Esophagus squamous epithelium (tissue), 5 donors: ENCODE measurements at regions not wholly inside any gene's neighbourhood (a gene's known extent, or its start where the extent isn't known, plus 50 kb on each side); places are given as distances from the start of the nearest gene placed in this dataset.

ENCODE experiments used
- DNase-seq: peaks from one replicate; lab custom pipeline; 2025; lab: John Stamatoyannopoulos, UW
- H3K27ac ChIP-seq, 4 donors: fragments of 200-600 bp; sonication (generic); one replicate each; pipeline ENCODE4 v1.5.1; 2016 to 2019; ENCODE audit warnings: mild to moderate bottlenecking in 1 of 4
- H3K27me3 ChIP-seq, 4 donors: fragments of 200-600 bp; sonication (generic); 1 replicate in 3 of 4; 2 replicates in 1 of 4; pipeline versions ENCODE4 v1.5.1 to v1.6.0; 2017 to 2021; ENCODE audit warnings: antibody characterized with exemption in 1 of 4
- H3K36me3 ChIP-seq, 3 donors: fragments of 200-600 bp; sonication (generic); one replicate each; pipeline ENCODE4 v1.5.1; 2016 to 2019
- H3K4me1 ChIP-seq, 3 donors: fragments of 200-600 bp; sonication (generic); one replicate each; pipeline ENCODE4 v1.5.1; 2017 to 2019
- H3K4me3 ChIP-seq, 4 donors: fragments of 200-600 bp; sonication (generic); 1 replicate in 3 of 4; 2 replicates in 1 of 4; pipeline ENCODE4 v1.5.1; 2016 to 2019; ENCODE audit warnings: mild to moderate bottlenecking in 2 of 4, moderate library complexity in 1 of 4
- H3K9me3 ChIP-seq, 3 donors: fragments of 200-600 bp; sonication (generic); one replicate each; pipeline ENCODE4 v1.5.1; 2016 to 2019
- CTCF ChIP-seq, 6 experiments: fragments of 450-650 bp in 4 of 6; fragments of 200-600 bp in 2 of 6; sonication (generic) in 2 of 6; IDR thresholded peaks; one replicate each; pipeline ENCODE4 v1.5.1; 2016 to 2019; ENCODE audit warnings: antibody characterized with exemption in 6 of 6, mild to moderate bottlenecking in 4 of 6, moderate library complexity in 4 of 6
- POLR2A ChIP-seq, 4 donors: fragments of 450-650 bp; IDR thresholded peaks; one replicate each; pipeline ENCODE4 v1.6.1; 2017; ENCODE audit warnings: antibody characterized with exemption in 4 of 4, mild to moderate bottlenecking in 4 of 4, moderate library complexity in 3 of 4
- WGBS, 2 donors: methylation state at CpG; one replicate each; pipeline ENCODE4 v1.1.5; 2018; 5-methylcytosine and 5-hydroxymethylcytosine counted together
- intact Hi-C: fragments of 100-400 bp; cut with DNase I; formaldehyde crosslinking; loops from one replicate; pipeline ENCODE4 v1.15.0; 2022
- donor health status: DM: yes; HTN: yes; CAD: no.

GRCh38 chr14:61891810-61892209 lies 129.6 kb downstream of the SNAPC1 start:
- H3K27me3 ChIP-seq: peaks cover 0 to 21% (median 0%) of the 10 kb centered on the region in 4 donors
- no peaks in the 10 kb centered on the region for H3K9me3 ChIP-seq
- WGBS, 2 donors: 70 to 73% methylated on average over 4 of the region's 4 CpGs
- H3K27ac ChIP-seq: no peak overlapping the region
- DNase-seq: no peak
- intact Hi-C loops: no loop called here
- TF ChIP-seq CTCF (IDR thresholded peaks at IDR 0.05) (no peak), POLR2A (IDR thresholded peaks at IDR 0.05) (no peak)
- no peak overlapping the region for H3K4me3 ChIP-seq
- no peaks in the 10 kb centered on the region for H3K4me1 ChIP-seq
- no peaks in the 10 kb centered on the region for H3K36me3 ChIP-seq

DNA sequence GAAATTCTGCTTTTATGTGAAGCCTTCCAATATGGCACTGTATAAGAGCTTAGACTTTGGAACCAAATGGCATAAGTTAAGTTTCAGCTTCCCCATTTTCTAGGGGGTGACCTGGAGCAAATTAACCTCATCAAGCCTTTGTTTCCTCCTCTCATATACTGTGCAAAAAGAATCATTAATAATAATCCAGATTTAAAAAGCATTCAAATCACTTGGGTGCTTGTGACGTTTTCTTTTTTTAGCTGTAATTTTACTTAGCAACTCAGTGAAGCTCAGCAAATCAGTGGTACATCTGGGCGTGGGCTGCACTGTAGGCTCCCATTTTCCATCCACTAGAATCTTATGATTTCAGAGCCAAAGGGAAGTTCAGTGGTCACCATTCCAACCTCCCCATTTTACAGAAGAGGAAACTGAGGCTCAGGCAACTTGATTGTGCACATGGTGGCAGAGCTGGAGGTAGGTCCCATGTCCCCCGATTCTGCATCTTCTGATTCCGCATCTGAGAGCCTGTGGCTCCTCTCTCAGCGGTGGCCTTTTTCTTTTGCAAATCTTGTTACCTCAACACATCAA lies 131.2 kb downstream of the SNAPC1 start:
- no peak for DNase-seq
- Histone ChIP-seq H3K4me3 (no peak overlapping the region), H3K27me3 (peaks cover 0 to 21% (median 0%) of the 10 kb centered on the region in 4 donors), H3K36me3 (no peaks in the 10 kb centered on the region), H3K27ac (no peak overlapping the region), H3K4me1 (no peaks in the 10 kb centered on the region), H3K9me3 (no peaks in the 10 kb centered on the region)
- intact Hi-C loops: no loop called here
- TF ChIP-seq POLR2A (IDR thresholded peaks at IDR 0.05) (no peak), CTCF (IDR thresholded peaks at IDR 0.05) (no peak)
- WGBS, 2 donors: 79 to 84% methylated on average over 4 to 5 of the region's 5 CpGs

- Histone ChIP-seq H3K27ac (no peak overlapping the region), H3K27me3 (peaks cover 0 to 21% (median 0%) of the 10 kb centered on the region in 4 donors), H3K4me1 (no peaks in the 10 kb centered on the region), H3K36me3 (no peaks in the 10 kb centered on the region), H3K4me3 (no peak overlapping the region), H3K9me3 (no peaks in the 10 kb centered on the region)
- intact Hi-C loops: no loop called here
- WGBS, 2 donors: 40 to 48% methylated on average over 5 of the region's 5 CpGs
- no peak for DNase-seq
- no peak for TF ChIP-seq POLR2A (IDR thresholded peaks at IDR 0.05)
- TF ChIP-seq CTCF (IDR thresholded peaks at IDR 0.05): peak; percentile 29 to 59 (median 46)
Measured at GRCh38 chr14:61894452-61895077, 132.3 kb downstream of the SNAPC1 start.

DNA sequence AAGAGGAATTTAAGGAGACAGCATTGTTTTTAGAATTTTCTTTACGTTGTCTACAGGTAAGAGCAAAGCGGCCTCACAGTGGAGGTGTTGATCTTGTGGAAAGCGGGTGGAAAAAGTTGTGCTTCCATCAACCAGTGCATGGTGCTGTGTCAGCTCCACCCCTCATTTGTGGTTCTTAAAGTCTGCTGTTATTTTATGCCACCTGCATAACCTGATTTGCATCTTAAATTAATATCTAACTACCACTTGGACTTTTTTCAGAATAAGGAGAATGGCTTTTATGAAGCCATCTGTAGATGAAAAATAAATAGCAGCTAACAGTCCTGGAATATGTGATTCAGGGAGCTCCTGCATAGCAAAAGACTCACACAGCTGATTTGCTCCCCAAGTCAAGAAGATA lies 135.1 kb downstream of the SNAPC1 start:
- no peak for TF ChIP-seq CTCF (IDR thresholded peaks at IDR 0.05)
- TF ChIP-seq POLR2A (IDR thresholded peaks at IDR 0.05): no peak
- DNase-seq: no peak
- 88 to 92% methylated on average over 3 of the region's 3 CpGs for WGBS, 2 donors
- intact Hi-C loops: no loop called here
- no peak overlapping the region for H3K4me3 ChIP-seq
- no peaks in the 10 kb centered on the region for H3K4me1 ChIP-seq
- no peaks in the 10 kb centered on the region for H3K36me3 ChIP-seq
- H3K9me3 ChIP-seq: no peaks in the 10 kb centered on the region
- H3K27me3 ChIP-seq: peaks cover 0 to 9% (median 0%) of the 10 kb centered on the region in 4 donors
- no peak overlapping the region for H3K27ac ChIP-seq

GRCh38 chr14:61898568-61898967 lies 136.3 kb downstream of the SNAPC1 start:
- H3K9me3 ChIP-seq: no peaks in the 10 kb centered on the region
- intact Hi-C loops: no loop called here
- TF ChIP-seq POLR2A (IDR thresholded peaks at IDR 0.05): no peak
- TF ChIP-seq CTCF (IDR thresholded peaks at IDR 0.05): no peak
- no peak overlapping the region for H3K4me3 ChIP-seq
- WGBS, 2 donors: 51 to 65% methylated on average over 5 to 6 of the region's 6 CpGs
- no peaks in the 10 kb centered on the region for H3K36me3 ChIP-seq
- no peak for DNase-seq
- no peaks in the 10 kb centered on the region for H3K27me3 ChIP-seq
- H3K4me1 ChIP-seq: no peaks in the 10 kb centered on the region
- H3K27ac ChIP-seq: no peak overlapping the region
